IPS DF 4.7 (cell line): ENCODE measurements at regions not wholly inside any gene's neighbourhood (a gene's known extent, or its start where the extent isn't known, plus 50 kb on each side); places are given as distances from the start of the nearest gene placed in this dataset.

Source experiments
- DNase-seq: peaks from one replicate; pipeline ENCODE4 v3.0.0-alpha.2; 2013; ENCODE audit warnings: low spot score; ENCODE audit errors: extremely low read depth

GRCh38 chr6:65761890-65762289 lies 54.9 kb upstream of the EYS start:
- DNase-seq = no peak

DNA sequence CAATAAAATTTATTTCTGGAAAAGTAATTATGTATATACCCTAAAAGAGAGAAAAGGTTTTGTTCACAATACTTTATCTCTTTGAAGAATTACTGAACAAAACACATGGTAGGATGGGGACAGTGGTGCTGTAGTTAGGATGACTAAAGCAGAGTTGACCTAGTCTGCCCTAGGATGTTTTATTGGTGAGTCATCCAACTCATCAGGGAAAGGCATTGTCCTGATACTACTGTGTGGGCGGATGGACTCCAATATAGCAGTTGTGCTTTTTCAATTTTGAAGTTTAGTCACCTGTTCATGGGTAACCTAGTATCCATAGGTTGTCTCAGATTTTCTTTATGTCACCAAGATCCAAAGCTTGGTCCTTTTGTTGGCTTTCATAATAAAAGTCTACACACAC lies 53.3 kb upstream of the EYS start:
- DNase-seq = no peak
